GM12872 (cell line): ENCODE measurements at regions not wholly inside any gene's neighbourhood (a gene's known extent, or its start where the extent isn't known, plus 50 kb on each side); places are given as distances from the start of the nearest gene placed in this dataset.

ENCODE experiments used
- TF ChIP-seq, protein P1 (sequence below): IDR thresholded peaks from 3 replicates; pipeline ENCODE4 v1.5.1; 2011; ENCODE audit warnings: low read depth, mild to moderate bottlenecking, low read length, moderate library complexity; ENCODE audit not compliant: insufficient read depth

DNA sequence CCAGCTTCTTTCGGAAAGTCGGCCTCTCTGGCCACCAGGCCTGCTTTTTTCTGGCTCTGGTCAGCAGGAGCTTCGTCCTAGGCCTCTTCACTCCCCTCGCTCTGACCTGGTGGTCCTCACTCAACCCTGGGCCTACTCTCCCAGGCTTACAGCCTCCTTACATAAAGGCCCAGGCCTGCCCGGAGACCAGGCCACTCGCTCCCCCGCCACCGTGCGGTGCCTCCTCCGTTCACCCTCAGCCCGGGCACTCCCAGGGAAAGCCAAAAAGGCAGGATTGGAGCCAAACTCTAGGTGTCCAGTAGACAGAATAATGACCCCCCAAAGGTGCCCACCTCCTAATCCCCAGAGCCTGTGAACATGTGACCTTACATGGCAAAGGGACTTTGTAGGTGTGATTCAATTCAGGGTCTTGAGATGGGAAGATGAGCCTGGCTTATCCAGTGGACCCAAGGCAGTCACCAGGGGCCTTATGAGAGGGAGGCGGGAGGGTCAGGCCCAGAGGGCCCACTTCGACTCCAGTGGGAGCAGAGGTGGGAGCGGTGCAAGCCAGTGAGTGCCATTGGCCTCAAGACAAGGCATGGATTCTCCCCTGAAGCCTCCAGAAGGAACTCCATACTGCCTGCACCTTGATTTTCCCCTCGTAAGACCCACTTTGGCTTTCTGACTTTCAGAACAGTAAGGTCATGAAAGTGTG lies 118.6 kb upstream of the PTPN1 start:
- TF ChIP-seq, protein P1, sequence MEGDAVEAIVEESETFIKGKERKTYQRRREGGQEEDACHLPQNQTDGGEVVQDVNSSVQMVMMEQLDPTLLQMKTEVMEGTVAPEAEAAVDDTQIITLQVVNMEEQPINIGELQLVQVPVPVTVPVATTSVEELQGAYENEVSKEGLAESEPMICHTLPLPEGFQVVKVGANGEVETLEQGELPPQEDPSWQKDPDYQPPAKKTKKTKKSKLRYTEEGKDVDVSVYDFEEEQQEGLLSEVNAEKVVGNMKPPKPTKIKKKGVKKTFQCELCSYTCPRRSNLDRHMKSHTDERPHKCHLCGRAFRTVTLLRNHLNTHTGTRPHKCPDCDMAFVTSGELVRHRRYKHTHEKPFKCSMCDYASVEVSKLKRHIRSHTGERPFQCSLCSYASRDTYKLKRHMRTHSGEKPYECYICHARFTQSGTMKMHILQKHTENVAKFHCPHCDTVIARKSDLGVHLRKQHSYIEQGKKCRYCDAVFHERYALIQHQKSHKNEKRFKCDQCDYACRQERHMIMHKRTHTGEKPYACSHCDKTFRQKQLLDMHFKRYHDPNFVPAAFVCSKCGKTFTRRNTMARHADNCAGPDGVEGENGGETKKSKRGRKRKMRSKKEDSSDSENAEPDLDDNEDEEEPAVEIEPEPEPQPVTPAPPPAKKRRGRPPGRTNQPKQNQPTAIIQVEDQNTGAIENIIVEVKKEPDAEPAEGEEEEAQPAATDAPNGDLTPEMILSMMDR: no peak

DNA sequence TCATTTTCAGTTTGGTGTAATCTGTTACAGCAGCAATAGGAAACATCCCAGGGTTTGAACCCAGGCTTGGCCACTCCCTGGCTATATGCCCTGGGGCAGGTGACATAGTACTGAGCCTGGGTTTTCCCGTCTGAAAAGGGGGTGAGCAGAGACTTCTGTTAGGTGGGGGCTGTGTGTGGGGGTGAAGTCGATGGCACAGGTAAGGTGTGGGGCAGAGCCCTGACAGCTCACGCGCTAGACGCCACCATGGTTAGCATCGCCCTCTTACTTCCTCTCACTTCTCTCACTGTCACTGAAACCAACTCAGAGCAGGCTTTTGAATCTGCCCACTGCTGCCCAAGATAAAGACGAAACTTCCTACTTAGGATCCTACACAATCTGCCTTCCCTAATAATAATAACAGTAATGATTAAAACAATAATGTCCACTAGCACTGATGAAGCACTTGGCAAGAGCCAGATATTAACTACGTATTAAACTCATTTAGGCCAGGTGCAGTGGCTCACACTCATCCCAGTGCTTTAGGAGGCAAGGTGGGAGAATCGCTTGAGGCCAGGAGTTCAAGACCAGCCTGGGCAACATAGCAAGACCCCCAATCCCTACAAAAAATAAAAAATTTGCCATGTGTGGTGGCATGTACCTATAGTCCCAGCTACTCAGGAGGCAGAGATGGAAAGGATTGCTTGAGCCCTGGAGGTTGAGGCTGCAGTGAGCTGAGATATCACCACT lies 117.9 kb upstream of the PTPN1 start:
- TF ChIP-seq, protein P1: no peak

DNA sequence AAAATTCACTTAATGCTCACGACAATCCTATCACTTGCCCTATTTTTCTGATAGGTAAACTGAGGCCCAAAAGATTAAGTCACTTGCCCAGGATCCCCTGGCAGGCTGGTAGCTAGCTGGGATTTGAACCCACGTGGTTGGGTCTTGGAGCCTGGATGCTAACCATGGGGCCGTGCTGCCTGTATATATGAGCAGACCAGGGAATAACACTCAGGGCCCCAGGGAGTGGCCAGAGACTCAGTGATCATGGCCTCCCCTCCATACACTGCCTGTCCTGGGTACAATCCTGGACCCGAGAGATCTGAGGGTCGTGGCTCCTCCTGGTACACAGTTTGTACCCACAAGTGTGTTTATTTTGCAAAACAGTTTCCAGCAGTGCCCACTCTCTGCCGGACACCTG lies 116.9 kb upstream of the PTPN1 start:
- TF ChIP-seq, protein P1: no peak

DNA sequence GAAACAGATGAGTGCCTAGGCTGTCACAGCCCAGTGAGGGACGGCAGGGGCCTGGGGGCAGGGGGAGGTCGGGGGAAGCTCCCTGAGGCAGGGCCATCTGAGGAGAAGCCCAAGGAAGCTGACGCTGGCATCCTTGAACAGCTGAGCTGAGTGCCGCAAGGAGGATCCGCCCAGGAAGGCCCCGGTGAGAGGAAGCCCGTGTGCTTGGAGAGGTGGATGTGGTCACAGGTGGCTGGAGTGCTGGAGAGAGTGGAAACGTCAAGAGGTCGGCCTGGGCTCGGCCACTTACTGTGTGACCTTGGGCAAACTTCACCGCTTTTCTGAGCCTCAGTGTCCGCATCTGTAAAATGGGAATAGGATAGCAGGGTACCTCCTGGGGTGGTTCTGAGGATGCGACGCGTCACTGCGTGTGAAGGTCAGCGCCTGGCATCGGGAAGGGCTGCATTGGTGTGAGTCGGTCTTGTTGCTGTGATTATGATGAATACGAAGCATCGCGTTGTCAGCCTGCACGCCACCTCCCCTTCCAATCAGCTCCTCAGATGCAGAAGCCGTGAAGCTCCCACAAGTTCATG lies 116.1 kb upstream of the PTPN1 start:
- TF ChIP-seq, protein P1: no peak

DNA sequence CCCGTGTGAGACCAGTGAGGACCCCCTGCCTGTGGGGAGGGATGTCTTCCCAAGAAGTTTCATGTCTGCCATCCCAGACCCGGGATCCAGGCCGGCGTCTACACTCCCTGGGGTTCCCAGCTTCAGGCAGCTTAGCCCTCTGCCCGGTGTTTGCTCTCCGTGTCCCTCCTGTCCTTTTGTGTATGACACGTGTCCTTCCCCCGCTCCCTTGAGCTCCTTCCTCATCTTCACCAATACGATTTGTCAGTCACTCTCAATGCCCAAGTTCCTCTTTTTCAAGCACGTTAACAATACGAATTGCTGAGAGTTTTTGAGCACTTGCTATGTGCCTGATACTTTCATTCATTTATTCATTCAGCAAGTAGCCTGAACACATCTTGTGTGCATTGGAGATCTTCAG lies 115.6 kb upstream of the PTPN1 start:
- TF ChIP-seq, protein P1: no peak

DNA sequence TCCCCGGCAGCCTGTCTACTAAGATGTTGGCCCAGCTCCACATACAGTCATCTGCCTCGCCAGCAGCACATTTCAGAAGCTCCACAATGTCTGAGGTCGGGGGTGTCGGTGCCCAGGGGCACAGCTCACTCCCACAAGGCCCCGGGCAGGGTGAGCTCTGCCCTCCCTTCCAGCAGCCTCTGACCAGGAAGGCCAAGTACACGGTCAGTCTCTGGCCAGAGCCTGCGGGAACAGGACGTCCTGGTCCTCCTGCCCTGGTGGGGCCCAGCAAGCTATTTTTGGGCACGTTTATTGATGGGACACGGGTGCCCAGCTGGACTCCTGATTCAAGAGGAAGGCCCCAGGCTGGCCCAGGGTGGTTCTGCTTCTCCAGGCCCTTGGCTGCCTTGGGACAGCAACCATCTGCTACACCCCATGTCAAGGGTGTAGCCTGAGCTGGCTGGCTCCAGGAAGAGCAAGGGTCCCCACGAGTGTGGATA lies 114.9 kb upstream of the PTPN1 start:
- TF ChIP-seq, protein P1: no peak

DNA sequence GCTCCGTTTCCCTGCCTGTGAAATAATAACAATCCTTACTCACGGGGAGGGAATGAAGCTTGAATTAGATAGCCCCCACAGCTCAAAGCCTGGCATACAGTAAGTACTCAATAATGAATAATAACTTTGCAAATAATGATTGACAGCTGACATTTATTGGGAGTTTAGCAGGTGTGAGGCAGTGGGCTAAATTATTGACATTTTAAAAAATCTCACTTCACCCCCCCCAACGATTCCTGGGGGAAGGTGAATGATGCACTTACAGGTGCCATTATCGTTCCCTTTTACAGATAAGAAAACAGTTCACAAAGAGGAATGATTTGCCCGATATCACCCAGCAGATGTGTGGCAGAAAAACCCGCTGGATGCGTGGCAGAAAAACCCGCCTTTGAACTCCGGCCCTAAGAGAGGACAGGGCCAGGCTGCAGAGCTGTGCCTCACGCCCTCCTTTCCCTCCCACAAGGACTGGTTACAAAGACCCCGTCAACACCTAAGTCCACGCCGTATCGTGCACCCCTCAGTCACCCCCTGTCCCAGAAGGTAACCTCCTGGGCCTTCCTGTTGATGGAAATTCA lies 114.2 kb upstream of the PTPN1 start:
- TF ChIP-seq, protein P1: no peak
